ENCODE measurements at regions not wholly inside any gene's neighbourhood (a gene's known extent, or its start where the extent isn't known, plus 50 kb on each side); places are given as distances from the start of the nearest gene placed in this dataset.

DNA sequence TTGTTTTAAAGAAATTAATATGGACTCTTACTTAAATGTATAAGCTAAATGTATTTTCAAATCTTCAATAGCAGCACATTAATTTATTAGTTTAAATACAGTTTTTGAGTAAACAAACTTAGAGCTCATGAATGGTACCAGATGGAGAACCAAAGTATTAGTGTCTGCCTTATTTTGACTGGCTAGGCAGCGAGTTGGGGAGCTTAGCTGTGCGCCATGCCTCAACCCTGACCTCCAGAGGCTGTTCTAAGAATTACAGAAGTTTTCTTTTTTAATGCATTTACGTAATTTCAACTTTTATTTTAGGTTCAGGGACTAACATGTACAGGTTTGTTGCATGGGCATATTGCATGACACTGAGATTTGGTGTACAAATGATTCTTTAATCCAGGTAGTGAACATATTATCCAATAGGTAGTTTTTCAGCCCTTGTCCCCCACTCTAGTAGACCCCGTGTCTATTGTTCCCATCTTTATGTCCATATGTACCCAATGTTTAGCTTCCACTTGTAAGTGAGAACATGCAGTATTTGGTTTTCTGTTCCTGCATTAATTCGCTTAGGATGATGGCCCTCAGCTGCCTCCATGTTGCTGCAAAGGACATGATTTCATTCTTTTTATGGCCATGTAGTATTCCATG lies 166.8 kb downstream of the IQUB start:
- TF ChIP-seq, protein P1, sequence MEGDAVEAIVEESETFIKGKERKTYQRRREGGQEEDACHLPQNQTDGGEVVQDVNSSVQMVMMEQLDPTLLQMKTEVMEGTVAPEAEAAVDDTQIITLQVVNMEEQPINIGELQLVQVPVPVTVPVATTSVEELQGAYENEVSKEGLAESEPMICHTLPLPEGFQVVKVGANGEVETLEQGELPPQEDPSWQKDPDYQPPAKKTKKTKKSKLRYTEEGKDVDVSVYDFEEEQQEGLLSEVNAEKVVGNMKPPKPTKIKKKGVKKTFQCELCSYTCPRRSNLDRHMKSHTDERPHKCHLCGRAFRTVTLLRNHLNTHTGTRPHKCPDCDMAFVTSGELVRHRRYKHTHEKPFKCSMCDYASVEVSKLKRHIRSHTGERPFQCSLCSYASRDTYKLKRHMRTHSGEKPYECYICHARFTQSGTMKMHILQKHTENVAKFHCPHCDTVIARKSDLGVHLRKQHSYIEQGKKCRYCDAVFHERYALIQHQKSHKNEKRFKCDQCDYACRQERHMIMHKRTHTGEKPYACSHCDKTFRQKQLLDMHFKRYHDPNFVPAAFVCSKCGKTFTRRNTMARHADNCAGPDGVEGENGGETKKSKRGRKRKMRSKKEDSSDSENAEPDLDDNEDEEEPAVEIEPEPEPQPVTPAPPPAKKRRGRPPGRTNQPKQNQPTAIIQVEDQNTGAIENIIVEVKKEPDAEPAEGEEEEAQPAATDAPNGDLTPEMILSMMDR (IDR thresholded peaks at IDR 0.05; ENCODE audit: low read depth, low read length), result peak; percentile 60
- Histone ChIP-seq H3K27ac (no peak overlapping the region), H3K27me3 (ENCODE audit: insufficient read depth, low read depth, severe bottlenecking) (no peaks in the 10 kb centered on the region), H3K36me3 (no peaks in the 10 kb centered on the region), H3K4me3 (ENCODE audit: low read depth, low read length) (no peak overlapping the region), H3K9me3 (ENCODE audit: severe bottlenecking) (no peaks in the 10 kb centered on the region)
- peak; percentile 26 for DNase-seq

DNA sequence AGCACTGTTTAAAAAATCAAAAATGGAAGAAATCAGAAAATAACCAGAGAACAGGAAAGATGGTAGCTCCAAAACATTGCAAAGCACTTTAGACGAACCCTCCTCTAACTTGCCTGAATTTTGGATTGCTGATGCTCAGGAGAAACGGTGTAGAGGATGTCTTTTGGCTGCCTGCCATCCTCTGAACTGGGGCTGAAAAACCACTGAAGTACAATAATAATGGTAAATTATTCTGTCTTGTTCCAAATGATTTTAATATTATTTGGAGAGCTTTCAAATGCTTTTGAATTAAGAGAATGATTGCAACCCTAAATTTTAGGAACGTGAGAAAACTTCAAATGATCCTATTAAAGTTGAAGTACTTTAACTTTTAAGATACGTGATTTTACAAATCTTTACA lies 167.3 kb upstream of the SLC13A1 start:
- TF ChIP-seq, protein P1 (IDR thresholded peaks at IDR 0.05; ENCODE audit: low read depth, low read length), result no peak
- Histone ChIP-seq H3K9me3 (ENCODE audit: severe bottlenecking) (no peaks in the 10 kb centered on the region), H3K27ac (no peak overlapping the region), H3K36me3 (no peaks in the 10 kb centered on the region), H3K4me3 (ENCODE audit: low read depth, low read length) (no peak overlapping the region), H3K27me3 (ENCODE audit: insufficient read depth, low read depth, severe bottlenecking) (no peaks in the 10 kb centered on the region)
- no peak for DNase-seq

DNA sequence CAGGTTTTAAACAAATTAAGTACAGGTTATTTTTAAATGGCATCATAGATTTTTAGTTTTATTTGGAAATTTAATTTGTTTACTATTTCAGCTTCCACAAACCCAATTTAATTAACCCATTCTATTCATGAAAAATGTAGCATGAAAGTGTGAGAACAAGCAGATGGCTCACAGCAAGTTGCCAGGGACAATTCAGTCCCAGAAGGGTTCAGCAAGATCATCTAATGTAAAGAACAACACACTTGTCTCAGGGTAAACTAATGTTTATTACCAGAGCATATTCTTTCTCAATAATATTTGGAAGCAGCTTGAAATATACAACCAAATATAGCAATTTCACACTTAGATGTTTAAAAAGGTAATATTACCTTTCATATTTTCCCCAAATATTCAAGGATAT lies 166.9 kb upstream of the SLC13A1 start:
- Histone ChIP-seq H3K27ac (no peak overlapping the region), H3K4me3 (ENCODE audit: low read depth, low read length) (no peak overlapping the region), H3K36me3 (no peaks in the 10 kb centered on the region), H3K27me3 (ENCODE audit: insufficient read depth, low read depth, severe bottlenecking) (no peaks in the 10 kb centered on the region), H3K9me3 (ENCODE audit: severe bottlenecking) (no peaks in the 10 kb centered on the region)
- no peak for DNase-seq
- TF ChIP-seq, protein P1 (IDR thresholded peaks at IDR 0.05; ENCODE audit: low read depth, low read length), result no peak

DNA sequence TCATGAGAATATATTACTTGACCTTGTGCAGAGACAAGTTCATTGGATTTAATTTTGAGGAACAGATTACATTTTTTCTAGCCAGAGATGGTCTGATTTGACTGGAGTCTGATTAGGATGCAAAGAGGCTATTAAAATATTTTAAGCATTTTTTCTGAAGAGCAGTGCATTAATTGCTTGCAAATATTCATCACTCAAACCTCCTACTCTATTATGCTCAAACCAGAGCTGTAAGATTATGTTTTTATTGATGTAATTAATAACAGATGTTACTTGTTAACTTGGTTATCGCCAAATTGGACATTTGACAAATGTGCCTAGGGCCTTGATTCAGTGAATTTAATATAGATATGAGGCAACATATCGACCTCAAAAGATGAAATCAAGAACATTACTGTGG lies 160.9 kb upstream of the SLC13A1 start:
- TF ChIP-seq, protein P1 (IDR thresholded peaks at IDR 0.05; ENCODE audit: low read depth, low read length), result no peak
- H3K27me3 ChIP-seq (ENCODE audit: insufficient read depth, low read depth, severe bottlenecking), result no peaks in the 10 kb centered on the region
- no peak for DNase-seq
- H3K4me3 ChIP-seq (ENCODE audit: low read depth, low read length), result no peak overlapping the region
- no peak overlapping the region for H3K27ac ChIP-seq
- H3K9me3 ChIP-seq (ENCODE audit: severe bottlenecking), result no peaks in the 10 kb centered on the region
- H3K36me3 ChIP-seq, result no peaks in the 10 kb centered on the region

DNA sequence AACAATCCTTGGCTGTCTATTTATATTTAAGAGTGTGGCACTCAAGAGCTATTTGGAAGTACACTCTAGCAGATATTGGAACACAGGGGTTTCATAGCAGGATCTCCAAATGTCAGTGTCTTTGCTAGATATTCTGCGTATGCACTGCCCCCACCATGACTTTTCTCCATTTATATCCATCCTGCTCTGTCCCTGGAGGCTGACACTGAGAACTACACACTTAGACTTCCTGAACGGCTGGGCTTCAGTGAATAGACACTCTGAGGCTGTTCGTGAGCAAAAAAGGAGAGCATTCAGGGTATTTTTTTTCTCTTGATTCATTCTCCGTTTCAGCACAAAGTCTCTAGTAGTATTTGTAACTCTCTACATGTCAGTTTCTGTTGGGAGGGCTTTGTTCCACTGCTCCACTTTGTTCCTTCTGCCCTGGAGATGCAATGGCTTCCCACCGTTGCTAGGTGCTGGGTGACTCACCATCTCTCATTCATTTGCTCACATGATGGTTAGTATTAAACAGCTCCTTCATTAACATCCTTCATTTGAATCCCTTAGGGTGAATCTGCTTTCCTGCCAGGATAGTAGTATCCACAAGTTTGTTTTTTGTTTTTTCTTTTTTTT lies 155.9 kb upstream of the SLC13A1 start:
- DNase-seq, result no peak
- no peaks in the 10 kb centered on the region for H3K27me3 ChIP-seq (ENCODE audit: insufficient read depth, low read depth, severe bottlenecking)
- H3K27ac ChIP-seq, result no peak overlapping the region
- no peaks in the 10 kb centered on the region for H3K9me3 ChIP-seq (ENCODE audit: severe bottlenecking)
- no peaks in the 10 kb centered on the region for H3K36me3 ChIP-seq
- TF ChIP-seq, protein P1 (IDR thresholded peaks at IDR 0.05; ENCODE audit: low read depth, low read length), result 0 out of 2 replicates have a peak, but pooled peaks have one; percentile 2
- no peak overlapping the region for H3K4me3 ChIP-seq (ENCODE audit: low read depth, low read length)

DNA sequence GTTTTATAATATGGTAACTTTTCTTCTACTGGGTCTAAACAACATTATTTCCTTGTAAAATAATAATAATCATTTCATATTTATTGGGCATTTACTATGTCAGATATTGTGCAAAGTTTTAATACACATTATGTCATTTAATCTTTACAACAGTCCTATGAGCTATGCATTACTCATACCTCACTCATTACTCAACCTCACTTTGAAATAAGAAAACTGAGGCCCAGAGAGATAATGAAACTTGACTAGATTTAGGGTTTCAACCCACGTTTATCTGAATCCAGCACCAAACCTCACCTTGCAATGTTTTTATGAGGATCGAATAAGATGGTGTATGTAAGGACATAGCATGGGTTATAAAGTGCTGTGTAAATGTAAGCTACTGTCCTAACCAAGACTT lies 153.2 kb upstream of the SLC13A1 start:
- no peaks in the 10 kb centered on the region for H3K36me3 ChIP-seq
- H3K9me3 ChIP-seq (ENCODE audit: severe bottlenecking), result no peaks in the 10 kb centered on the region
- no peak for DNase-seq
- TF ChIP-seq, protein P1 (IDR thresholded peaks at IDR 0.05; ENCODE audit: low read depth, low read length), result no peak
- H3K27ac ChIP-seq, result no peak overlapping the region
- H3K4me3 ChIP-seq (ENCODE audit: low read depth, low read length), result no peak overlapping the region
- H3K27me3 ChIP-seq (ENCODE audit: insufficient read depth, low read depth, severe bottlenecking), result no peaks in the 10 kb centered on the region
